Ovary (tissue), 3 donors: ENCODE measurements at regions not wholly inside any gene's neighbourhood (a gene's known extent, or its start where the extent isn't known, plus 50 kb on each side); places are given as distances from the start of the nearest gene placed in this dataset.

Source experiments
- CTCF ChIP-seq, 3 donors: fragments of 450-650 bp in 2 of 3; fragments of 200-600 bp in 1 of 3; IDR thresholded peaks; one replicate each; pipeline versions ENCODE4 v1.5.1 to v1.8.0; 2016 to 2022; ENCODE audit warnings: antibody characterized with exemption in 3 of 3, mild to moderate bottlenecking in 1 of 3
- POLR2A ChIP-seq: fragments of 450-650 bp; IDR thresholded peaks from one replicate; pipeline ENCODE4 v1.6.1; 2017; ENCODE audit warnings: antibody characterized with exemption, mild to moderate bottlenecking, moderate library complexity
- donor health status: DM: no; HTN: no; CAD: no.

DNA sequence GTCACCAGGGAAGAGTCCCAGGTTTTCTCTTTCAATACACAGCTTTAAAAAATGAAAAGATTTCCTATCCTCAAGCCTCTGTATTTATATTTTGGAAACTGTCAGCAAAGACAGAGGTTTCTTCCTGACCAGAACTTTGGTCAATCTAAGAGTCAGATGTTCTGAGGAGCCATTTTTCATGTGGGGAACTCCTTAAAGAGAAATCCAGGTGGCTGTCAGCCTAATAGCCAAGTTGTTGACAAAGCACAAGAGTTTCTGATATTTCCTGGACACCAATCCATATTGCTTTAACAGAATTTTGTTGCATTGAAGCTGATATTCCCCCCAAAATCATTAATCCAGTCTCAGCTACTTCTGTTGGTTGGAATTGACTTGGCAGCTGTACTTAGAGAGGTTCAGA, 318.6 kb upstream of the NFIA start:
- TF ChIP-seq POLR2A (no peak), CTCF (IDR thresholded peaks at IDR 0.05) (no peak)
